ENCODE measurements at regions not wholly inside any gene's neighbourhood (a gene's known extent, or its start where the extent isn't known, plus 50 kb on each side); places are given as distances from the start of the nearest gene placed in this dataset.

- Histone ChIP-seq H3K9me3 (ENCODE audit: low read length) (no peaks in the 10 kb centered on the region), H3K27me3 (ENCODE audit: low read length) (no peaks in the 10 kb centered on the region), H3K27ac (ENCODE audit: low read length) (no peak overlapping the region), H2AFZ (ENCODE audit: low read length) (no peak overlapping the region), H3K4me2 (ENCODE audit: low read depth, low read length, poor library complexity, severe bottlenecking) (no peak overlapping the region), H3K79me2 (ENCODE audit: low read length) (no peaks in the 10 kb centered on the region), H3K9me2 (replicated peaks; ENCODE audit: insufficient read depth, low read length) (no peaks in the 10 kb centered on the region), H3K9ac (ENCODE audit: low read length) (no peak overlapping the region), H4K20me1 (ENCODE audit: insufficient read depth, low read depth, low read length) (no peaks in the 10 kb centered on the region), H3K36me3 (ENCODE audit: insufficient read depth, low read length) (no peaks in the 10 kb centered on the region), H3K4me3 (ENCODE audit: low read length) (no peak overlapping the region), H3K4me1 (ENCODE audit: low read length) (no peaks in the 10 kb centered on the region)
- no peak for DNase-seq
Measured at GRCh38 chr6:5905431-5906339, 101.0 kb downstream of the NRN1 start.

- H3K79me2 ChIP-seq (ENCODE audit: low read length) = no peaks in the 10 kb centered on the region
- no peak overlapping the region for H3K9ac ChIP-seq (ENCODE audit: low read length)
- H2AFZ ChIP-seq (ENCODE audit: low read length) = no peak overlapping the region
Measured at GRCh38 chr6:5904532-5904931, 102.2 kb downstream of the NRN1 start.

GRCh38 chr6:5899216-5900045 lies 107.3 kb downstream of the NRN1 start:
- Histone ChIP-seq H3K9me2 (replicated peaks; ENCODE audit: insufficient read depth, low read length) (no peaks in the 10 kb centered on the region), H3K36me3 (ENCODE audit: insufficient read depth, low read length) (no peaks in the 10 kb centered on the region), H3K4me2 (ENCODE audit: low read depth, low read length, poor library complexity, severe bottlenecking) (no peak overlapping the region), H3K4me1 (ENCODE audit: low read length) (no peaks in the 10 kb centered on the region), H3K9ac (ENCODE audit: low read length) (no peak overlapping the region), H3K27ac (ENCODE audit: low read length) (no peak overlapping the region), H3K79me2 (ENCODE audit: low read length) (no peaks in the 10 kb centered on the region), H4K20me1 (ENCODE audit: insufficient read depth, low read depth, low read length) (no peaks in the 10 kb centered on the region), H3K4me3 (ENCODE audit: low read length) (no peak overlapping the region), H3K9me3 (ENCODE audit: low read length) (no peaks in the 10 kb centered on the region), H2AFZ (ENCODE audit: low read length) (no peak overlapping the region), H3K27me3 (ENCODE audit: low read length) (no peaks in the 10 kb centered on the region)
- DNase-seq = no peak

More at GRCh38 chr6:5904532-5904931, 102.2 kb downstream of the NRN1 start:
- no peaks in the 10 kb centered on the region for H3K9me3 ChIP-seq (ENCODE audit: low read length)
- H3K36me3 ChIP-seq (ENCODE audit: insufficient read depth, low read length) = no peaks in the 10 kb centered on the region
- H3K4me2 ChIP-seq (ENCODE audit: low read depth, low read length, poor library complexity, severe bottlenecking) = no peak overlapping the region
- H3K4me3 ChIP-seq (ENCODE audit: low read length) = no peak overlapping the region
- DNase-seq = no peak
- H3K4me1 ChIP-seq (ENCODE audit: low read length) = no peaks in the 10 kb centered on the region
- H3K27ac ChIP-seq (ENCODE audit: low read length) = no peak overlapping the region
- H3K9me2 ChIP-seq (replicated peaks; ENCODE audit: insufficient read depth, low read length) = no peaks in the 10 kb centered on the region
- no peaks in the 10 kb centered on the region for H4K20me1 ChIP-seq (ENCODE audit: insufficient read depth, low read depth, low read length)
- H3K27me3 ChIP-seq (ENCODE audit: low read length) = no peaks in the 10 kb centered on the region

- no peak overlapping the region for H3K4me2 ChIP-seq (ENCODE audit: low read depth, low read length, poor library complexity, severe bottlenecking)
- H4K20me1 ChIP-seq (ENCODE audit: insufficient read depth, low read depth, low read length) = no peaks in the 10 kb centered on the region
- no peak overlapping the region for H2AFZ ChIP-seq (ENCODE audit: low read length)
- no peaks in the 10 kb centered on the region for H3K79me2 ChIP-seq (ENCODE audit: low read length)
- H3K9me2 ChIP-seq (replicated peaks; ENCODE audit: insufficient read depth, low read length) = no peaks in the 10 kb centered on the region
- no peaks in the 10 kb centered on the region for H3K9me3 ChIP-seq (ENCODE audit: low read length)
- DNase-seq = peak; percentile 55
- H3K36me3 ChIP-seq (ENCODE audit: insufficient read depth, low read length) = no peaks in the 10 kb centered on the region
- no peak overlapping the region for H3K4me3 ChIP-seq (ENCODE audit: low read length)
- no peaks in the 10 kb centered on the region for H3K27me3 ChIP-seq (ENCODE audit: low read length)
- H3K4me1 ChIP-seq (ENCODE audit: low read length) = no peaks in the 10 kb centered on the region
- H3K9ac ChIP-seq (ENCODE audit: low read length) = no peak overlapping the region
- H3K27ac ChIP-seq (ENCODE audit: low read length) = no peak overlapping the region
Measured at GRCh38 chr6:5898563-5898962, 108.2 kb downstream of the NRN1 start.

- Histone ChIP-seq H3K4me1 (ENCODE audit: low read length) (no peaks in the 10 kb centered on the region), H3K4me2 (ENCODE audit: low read depth, low read length, poor library complexity, severe bottlenecking) (no peak overlapping the region), H3K9me2 (replicated peaks; ENCODE audit: insufficient read depth, low read length) (no peaks in the 10 kb centered on the region), H3K36me3 (ENCODE audit: insufficient read depth, low read length) (no peaks in the 10 kb centered on the region), H3K9me3 (ENCODE audit: low read length) (no peaks in the 10 kb centered on the region), H3K27ac (ENCODE audit: low read length) (no peak overlapping the region), H3K79me2 (ENCODE audit: low read length) (no peaks in the 10 kb centered on the region), H3K9ac (ENCODE audit: low read length) (no peak overlapping the region), H2AFZ (ENCODE audit: low read length) (no peak overlapping the region), H4K20me1 (ENCODE audit: insufficient read depth, low read depth, low read length) (no peaks in the 10 kb centered on the region), H3K4me3 (ENCODE audit: low read length) (no peak overlapping the region), H3K27me3 (ENCODE audit: low read length) (no peaks in the 10 kb centered on the region)
- DNase-seq = no peak
Measured at GRCh38 chr6:5898102-5898501, 108.6 kb downstream of the NRN1 start.

GRCh38 chr6:5896476-5897200 lies 110.1 kb downstream of the NRN1 start:
- Histone ChIP-seq H2AFZ (ENCODE audit: low read length) (no peak overlapping the region), H3K27me3 (ENCODE audit: low read length) (no peaks in the 10 kb centered on the region), H3K4me2 (ENCODE audit: low read depth, low read length, poor library complexity, severe bottlenecking) (no peak overlapping the region), H3K9me2 (replicated peaks; ENCODE audit: insufficient read depth, low read length) (no peaks in the 10 kb centered on the region), H3K9me3 (ENCODE audit: low read length) (no peaks in the 10 kb centered on the region), H3K4me1 (ENCODE audit: low read length) (peaks cover 8% of the 10 kb centered on the region), H3K36me3 (ENCODE audit: insufficient read depth, low read length) (no peaks in the 10 kb centered on the region), H3K4me3 (ENCODE audit: low read length) (no peak overlapping the region), H3K27ac (ENCODE audit: low read length) (no peak overlapping the region), H4K20me1 (ENCODE audit: insufficient read depth, low read depth, low read length) (no peaks in the 10 kb centered on the region), H3K79me2 (ENCODE audit: low read length) (no peaks in the 10 kb centered on the region), H3K9ac (ENCODE audit: low read length) (no peak overlapping the region)
- DNase-seq = no peak

- Histone ChIP-seq H3K36me3 (ENCODE audit: insufficient read depth, low read length) (no peaks in the 10 kb centered on the region), H3K4me3 (ENCODE audit: low read length) (no peak overlapping the region), H3K27me3 (ENCODE audit: low read length) (no peaks in the 10 kb centered on the region), H4K20me1 (ENCODE audit: insufficient read depth, low read depth, low read length) (no peaks in the 10 kb centered on the region), H2AFZ (ENCODE audit: low read length) (no peak overlapping the region), H3K27ac (ENCODE audit: low read length) (no peak overlapping the region), H3K79me2 (ENCODE audit: low read length) (no peaks in the 10 kb centered on the region), H3K4me1 (ENCODE audit: low read length) (peaks cover 8% of the 10 kb centered on the region), H3K9me3 (ENCODE audit: low read length) (no peaks in the 10 kb centered on the region), H3K9ac (ENCODE audit: low read length) (no peak overlapping the region), H3K4me2 (ENCODE audit: low read depth, low read length, poor library complexity, severe bottlenecking) (no peak overlapping the region), H3K9me2 (replicated peaks; ENCODE audit: insufficient read depth, low read length) (no peaks in the 10 kb centered on the region)
- no peak for DNase-seq
Measured at GRCh38 chr6:5894357-5894756, 112.4 kb downstream of the NRN1 start.

GRCh38 chr6:5893295-5893694 lies 113.4 kb downstream of the NRN1 start:
- Histone ChIP-seq H3K27me3 (ENCODE audit: low read length) (no peaks in the 10 kb centered on the region), H3K9ac (ENCODE audit: low read length) (no peak overlapping the region), H2AFZ (ENCODE audit: low read length) (no peak overlapping the region), H3K9me3 (ENCODE audit: low read length) (no peaks in the 10 kb centered on the region), H3K4me3 (ENCODE audit: low read length) (no peak overlapping the region), H4K20me1 (ENCODE audit: insufficient read depth, low read depth, low read length) (no peaks in the 10 kb centered on the region), H3K36me3 (ENCODE audit: insufficient read depth, low read length) (no peaks in the 10 kb centered on the region), H3K4me1 (ENCODE audit: low read length) (peaks cover 8% of the 10 kb centered on the region), H3K4me2 (ENCODE audit: low read depth, low read length, poor library complexity, severe bottlenecking) (peak overlapping the region; percentile 99), H3K27ac (ENCODE audit: low read length) (no peak overlapping the region), H3K9me2 (replicated peaks; ENCODE audit: insufficient read depth, low read length) (no peaks in the 10 kb centered on the region), H3K79me2 (ENCODE audit: low read length) (no peaks in the 10 kb centered on the region)
- DNase-seq = no peak

Measured in Karpas-422 (cell line).